Astrocyte (in vitro differentiated cells and primary cell): ENCODE measurements at regions not wholly inside any gene's neighbourhood (a gene's known extent, or its start where the extent isn't known, plus 50 kb on each side); places are given as distances from the start of the nearest gene placed in this dataset.

Source experiments
- DNase-seq: peaks from one replicate; pipeline ENCODE4 v3.0.0-alpha.2; 2010; ENCODE audit warnings: low read depth
- FAIRE-seq: peaks from 2 replicates; lab custom pipeline; 2011; peaks lifted over from hg19 to GRCh38; lab: Jason Lieb, UNC
- H2AFZ ChIP-seq: 2 replicates; pipeline ENCODE4 v1.6.0; 2012; ENCODE audit warnings: low read depth, low read length, inconsistent platforms
- H3K27ac ChIP-seq: 2 replicates; pipeline ENCODE4 v1.5.1; 2011; ENCODE audit warnings: low read depth, low read length, inconsistent platforms
- H3K27me3 ChIP-seq: 2 replicates; pipeline ENCODE4 v1.6.0; 2011; ENCODE audit warnings: low read length, inconsistent platforms; ENCODE audit not compliant: insufficient read depth
- H3K36me3 ChIP-seq: 2 replicates; pipeline ENCODE4 v1.5.1; 2011; ENCODE audit warnings: low read length, inconsistent platforms; ENCODE audit not compliant: insufficient read depth
- H3K4me1 ChIP-seq: 2 replicates; pipeline ENCODE4 v1.5.1; 2011; ENCODE audit warnings: low read length, inconsistent platforms; ENCODE audit not compliant: insufficient read depth
- H3K4me2 ChIP-seq: 2 replicates; pipeline ENCODE4 v1.6.0; 2012; ENCODE audit warnings: low read length, inconsistent platforms
- H3K4me3 ChIP-seq: 2 replicates; pipeline ENCODE4 v1.5.1; 2011; ENCODE audit warnings: low read depth, mild to moderate bottlenecking, low read length, inconsistent platforms; ENCODE audit not compliant: insufficient read depth
- H3K79me2 ChIP-seq: 2 replicates; pipeline ENCODE4 v1.6.0; 2012; ENCODE audit warnings: mild to moderate bottlenecking, low read length, inconsistent platforms; ENCODE audit not compliant: insufficient read depth
- H3K9ac ChIP-seq: 2 replicates; pipeline ENCODE4 v1.6.0; 2012; ENCODE audit warnings: mild to moderate bottlenecking, low read length, inconsistent platforms
- H3K9me3 ChIP-seq: 2 replicates; pipeline ENCODE4 v1.5.1; 2012; ENCODE audit warnings: low read depth, mild to moderate bottlenecking, low read length, inconsistent platforms; ENCODE audit not compliant: insufficient read depth
- H4K20me1 ChIP-seq: 2 replicates; pipeline ENCODE4 v1.6.0; 2012; ENCODE audit warnings: low read length, inconsistent platforms; ENCODE audit not compliant: insufficient read depth
- H3K27ac Mint-ChIP-seq: one replicate; pipeline ENCODE4 v1.8.0; 2021; ENCODE audit warnings: mild to moderate bottlenecking, mixed read lengths; ENCODE audit not compliant: unreplicated experiment
- H3K27me3 Mint-ChIP-seq: one replicate; pipeline ENCODE4 v1.8.0; 2021; ENCODE audit warnings: low read depth, mixed read lengths; ENCODE audit not compliant: unreplicated experiment
- H3K36me3 Mint-ChIP-seq: one replicate; pipeline ENCODE4 v1.8.0; 2021; ENCODE audit warnings: low read depth, mixed read lengths; ENCODE audit not compliant: unreplicated experiment
- H3K4me1 Mint-ChIP-seq: one replicate; pipeline ENCODE4 v1.8.0; 2021; ENCODE audit warnings: low read depth, mixed read lengths; ENCODE audit not compliant: unreplicated experiment
- H3K4me3 Mint-ChIP-seq: one replicate; pipeline ENCODE4 v1.8.0; 2021; ENCODE audit warnings: mild to moderate bottlenecking, moderate library complexity, mixed read lengths; ENCODE audit not compliant: unreplicated experiment
- H3K9me3 Mint-ChIP-seq: one replicate; pipeline ENCODE4 v1.8.0; 2021; ENCODE audit warnings: mild to moderate bottlenecking, mixed read lengths; ENCODE audit not compliant: unreplicated experiment
- CTCF ChIP-seq: IDR thresholded peaks from 2 replicates; pipeline ENCODE4 v1.5.1; 2011; ENCODE audit warnings: low read depth, mild to moderate bottlenecking, inconsistent platforms, low read length, moderate library complexity; ENCODE audit not compliant: insufficient read depth
- EZH2 ChIP-seq: IDR thresholded peaks from 2 replicates; pipeline ENCODE4 v1.6.1; 2012; ENCODE audit warnings: mild to moderate bottlenecking, low read length, inconsistent platforms; ENCODE audit not compliant: insufficient read depth

- Mint-ChIP-seq H3K9me3 (no peaks in the 10 kb centered on the region), H3K36me3 (no peaks in the 10 kb centered on the region), H3K27ac (no peak overlapping the region), H3K4me1 (no peaks in the 10 kb centered on the region), H3K27me3 (peaks cover 13% of the 10 kb centered on the region), H3K4me3 (no peak overlapping the region)
- Histone ChIP-seq H3K4me2 (no peak overlapping the region), H3K27me3 (no peaks in the 10 kb centered on the region), H3K27ac (no peak overlapping the region), H3K9me3 (no peaks in the 10 kb centered on the region), H2AFZ (no peak overlapping the region), H4K20me1 (no peaks in the 10 kb centered on the region), H3K79me2 (no peaks in the 10 kb centered on the region), H3K9ac (no peak overlapping the region), H3K4me3 (no peak overlapping the region), H3K4me1 (no peaks in the 10 kb centered on the region), H3K36me3 (no peaks in the 10 kb centered on the region)
- FAIRE-seq (no peak), DNase-seq (no peak)
- TF ChIP-seq CTCF (no peak), EZH2 (no peak)
Measured at GRCh38 chr9:79885093-79885857, 313.5 kb downstream of the TLE4 start.

- DNase-seq = no peak
- no peak overlapping the region for H3K27ac ChIP-seq
- H3K4me1 ChIP-seq = no peaks in the 10 kb centered on the region
- no peak overlapping the region for H3K4me2 ChIP-seq
- H4K20me1 ChIP-seq = no peaks in the 10 kb centered on the region
- Mint-ChIP-seq H3K27ac (no peak overlapping the region), H3K4me1 (no peaks in the 10 kb centered on the region), H3K27me3 (peaks cover 13% of the 10 kb centered on the region), H3K36me3 (no peaks in the 10 kb centered on the region), H3K9me3 (no peaks in the 10 kb centered on the region), H3K4me3 (no peak overlapping the region)
- H3K79me2 ChIP-seq = no peaks in the 10 kb centered on the region
- H3K9me3 ChIP-seq = no peaks in the 10 kb centered on the region
- H3K9ac ChIP-seq = no peak overlapping the region
- no peak overlapping the region for H2AFZ ChIP-seq
- no peaks in the 10 kb centered on the region for H3K27me3 ChIP-seq
- no peaks in the 10 kb centered on the region for H3K36me3 ChIP-seq
- H3K4me3 ChIP-seq = no peak overlapping the region
- TF ChIP-seq CTCF (no peak), EZH2 (no peak)
- FAIRE-seq = no peak
Measured at GRCh38 chr9:79884546-79884945, 312.8 kb downstream of the TLE4 start.

- TF ChIP-seq EZH2 = no peak
- TF ChIP-seq CTCF = no peak
- FAIRE-seq = no peak
- H3K27me3 Mint-ChIP-seq = peaks cover 13% of the 10 kb centered on the region
Measured at GRCh38 chr9:79883073-79883645, 311.4 kb downstream of the TLE4 start.

More at GRCh38 chr9:79883073-79883645, 311.4 kb downstream of the TLE4 start:
- Histone ChIP-seq H3K4me3 (no peak overlapping the region), H3K4me2 (no peak overlapping the region), H3K4me1 (no peaks in the 10 kb centered on the region), H3K9ac (no peak overlapping the region), H3K9me3 (no peaks in the 10 kb centered on the region), H3K27me3 (no peaks in the 10 kb centered on the region), H3K27ac (no peak overlapping the region), H3K36me3 (no peaks in the 10 kb centered on the region), H2AFZ (no peak overlapping the region), H4K20me1 (no peaks in the 10 kb centered on the region), H3K79me2 (no peaks in the 10 kb centered on the region)
- Mint-ChIP-seq H3K4me3 (no peak overlapping the region), H3K36me3 (no peaks in the 10 kb centered on the region), H3K27ac (no peak overlapping the region), H3K4me1 (no peaks in the 10 kb centered on the region), H3K9me3 (no peaks in the 10 kb centered on the region)
- no peak for DNase-seq
